Dedifferentiated amniotic fluid mesenchymal stem cell (primary cell): ENCODE measurements at regions not wholly inside any gene's neighbourhood (a gene's known extent, or its start where the extent isn't known, plus 50 kb on each side); places are given as distances from the start of the nearest gene placed in this dataset.

ENCODE experiments used
- DNase-seq: peaks from one replicate; pipeline ENCODE4 v3.0.0-alpha.2; 2016; ENCODE audit errors: extremely low spot score

DNA sequence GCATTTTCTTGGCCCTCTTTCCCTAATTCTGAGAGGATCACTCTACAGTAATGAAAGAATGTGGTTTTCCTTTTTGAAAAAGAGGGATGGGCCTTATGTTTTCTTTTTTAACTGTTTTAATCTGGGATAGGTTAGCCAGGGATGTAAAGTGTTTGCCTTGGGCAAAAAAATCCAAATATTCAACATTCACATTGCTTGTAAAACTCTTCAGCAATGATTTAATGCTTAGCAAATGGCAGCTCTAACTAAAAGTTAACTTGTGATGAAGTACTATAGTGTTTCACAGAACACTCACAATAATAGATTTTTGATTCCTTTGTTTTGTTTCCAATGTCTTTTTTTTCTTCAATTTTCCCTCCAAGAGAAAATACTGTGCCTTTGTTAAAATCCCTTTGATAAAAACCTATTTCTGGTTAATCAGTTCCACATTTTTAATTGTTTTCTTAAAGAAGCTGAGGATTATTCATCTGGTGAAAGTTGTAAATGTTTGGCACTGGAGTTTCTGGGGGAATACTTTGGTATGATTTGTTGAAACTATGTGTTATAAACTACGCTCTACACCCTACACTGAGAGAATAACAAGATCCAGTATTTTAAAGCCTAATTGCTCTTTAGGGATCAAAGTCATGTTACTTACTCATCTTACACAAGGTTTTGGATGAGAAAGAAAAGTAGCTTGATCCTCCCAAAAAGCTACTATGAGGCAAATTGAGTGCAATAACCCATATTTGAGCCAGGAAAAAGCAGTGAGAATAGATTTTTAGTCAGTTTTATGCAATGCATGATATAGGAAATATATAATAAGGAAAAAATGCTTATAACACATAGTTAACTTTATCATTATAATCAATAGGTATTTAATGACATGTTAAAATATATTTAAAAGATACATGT, 335.8 kb downstream of the EPHA7 start:
- no peak for DNase-seq

- DNase-seq, result no peak
Observed at GRCh38 chr6:93081901-93082300, 337.5 kb downstream of the EPHA7 start.

- DNase-seq, result no peak
Observed at GRCh38 chr6:93079061-93079460, 340.3 kb downstream of the EPHA7 start.

DNA sequence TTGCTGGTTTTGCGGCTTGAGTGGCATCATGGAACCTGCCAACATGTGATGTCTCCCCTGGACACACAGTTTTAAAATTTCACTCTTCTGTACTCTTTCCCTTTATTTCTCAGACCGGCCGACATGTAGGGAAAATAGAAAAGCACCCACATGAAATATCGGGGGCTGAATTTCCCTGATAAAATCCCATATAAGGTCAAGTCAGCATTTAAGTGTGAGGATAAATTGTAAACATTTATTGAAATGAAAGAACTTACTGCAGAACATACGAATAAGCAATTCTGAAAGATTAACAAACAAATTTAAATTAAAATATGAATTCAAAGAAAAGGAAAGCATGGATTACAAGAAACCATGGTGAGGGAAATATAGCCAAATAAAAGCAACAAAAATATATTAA, 345.5 kb downstream of the EPHA7 start:
- DNase-seq, result no peak

GRCh38 chr6:93069856-93070255, 349.5 kb downstream of the EPHA7 start:
- no peak for DNase-seq

DNA sequence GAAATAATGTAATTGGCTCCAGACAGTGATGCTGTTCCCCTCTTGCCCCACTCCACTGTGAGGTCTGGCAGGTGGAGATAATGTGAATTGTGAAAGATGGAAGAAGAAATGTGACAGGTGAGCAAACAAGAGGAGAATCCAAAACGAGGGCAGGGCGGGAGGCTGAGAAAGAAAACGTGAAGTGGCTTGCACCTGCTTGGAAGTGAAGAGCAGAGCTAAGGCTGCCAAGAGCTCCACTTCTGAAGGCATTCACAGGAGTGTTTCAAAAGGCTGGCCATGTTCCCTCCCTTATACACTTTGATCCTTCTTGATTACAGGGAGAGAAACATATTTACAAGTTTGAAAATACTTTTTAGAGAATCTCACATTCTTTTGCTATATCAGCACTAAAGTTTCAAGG, 359.4 kb downstream of the EPHA7 start:
- no peak for DNase-seq

- DNase-seq, result no peak
Observed at GRCh38 chr6:93057584-93057983, 361.8 kb downstream of the EPHA7 start.

DNA sequence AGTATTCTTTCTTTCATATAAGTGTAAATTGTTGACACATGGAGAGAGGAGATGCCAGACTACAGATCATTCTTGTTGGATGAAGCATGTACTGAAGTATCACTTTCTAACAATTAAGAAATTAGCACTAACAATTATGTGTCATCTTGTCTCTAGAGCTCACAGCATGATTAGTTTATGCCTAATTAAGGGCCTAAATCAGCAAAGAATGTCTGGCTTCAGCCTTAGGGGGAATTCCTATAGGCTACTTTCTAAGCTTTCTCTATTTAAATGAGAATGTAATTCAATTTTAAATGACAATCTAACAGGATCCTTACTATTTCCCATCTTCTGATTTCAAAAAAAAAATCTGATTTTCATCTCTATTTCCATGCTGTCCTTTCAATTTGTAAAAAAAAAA, 371.0 kb downstream of the EPHA7 start:
- DNase-seq, result no peak

DNA sequence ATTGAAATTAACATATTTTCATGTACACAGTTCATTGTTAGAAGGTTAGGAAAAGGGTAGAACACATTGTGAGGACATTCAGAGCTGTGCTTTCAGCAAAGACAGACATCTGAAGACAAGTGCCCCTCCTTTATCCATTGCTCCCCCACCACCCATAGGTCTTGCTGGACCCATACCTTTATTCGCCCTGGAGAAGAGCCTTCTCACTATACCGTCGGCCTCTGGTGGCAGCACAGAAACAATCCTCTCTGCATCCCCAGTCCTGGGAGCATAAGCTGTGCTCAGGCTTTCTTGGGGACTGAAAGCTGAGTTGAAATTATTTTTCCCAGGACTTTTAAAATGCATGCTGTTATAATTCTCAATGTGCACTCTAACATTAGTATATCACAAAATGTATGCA, 372.3 kb downstream of the EPHA7 start:
- DNase-seq, result no peak

DNA sequence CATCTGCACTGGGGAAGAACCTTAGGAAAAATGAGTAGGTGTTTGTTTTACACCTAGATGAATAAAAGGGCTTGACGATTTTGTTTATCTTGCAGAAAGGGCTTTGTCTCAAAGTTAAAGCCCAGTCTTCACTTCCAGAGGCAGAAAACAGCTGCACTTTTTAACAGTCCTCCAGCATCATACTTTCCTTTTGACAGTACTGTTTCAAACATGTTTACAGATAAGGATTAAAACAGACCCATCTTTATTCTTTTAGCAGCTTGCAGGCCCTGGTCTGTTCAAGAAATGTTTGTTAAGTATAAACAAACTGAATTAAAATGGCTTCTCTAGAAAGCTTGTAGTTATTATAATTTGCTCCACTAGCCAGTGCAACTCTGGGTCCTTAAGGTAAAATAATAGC, 374.2 kb downstream of the EPHA7 start:
- DNase-seq, result no peak

DNA sequence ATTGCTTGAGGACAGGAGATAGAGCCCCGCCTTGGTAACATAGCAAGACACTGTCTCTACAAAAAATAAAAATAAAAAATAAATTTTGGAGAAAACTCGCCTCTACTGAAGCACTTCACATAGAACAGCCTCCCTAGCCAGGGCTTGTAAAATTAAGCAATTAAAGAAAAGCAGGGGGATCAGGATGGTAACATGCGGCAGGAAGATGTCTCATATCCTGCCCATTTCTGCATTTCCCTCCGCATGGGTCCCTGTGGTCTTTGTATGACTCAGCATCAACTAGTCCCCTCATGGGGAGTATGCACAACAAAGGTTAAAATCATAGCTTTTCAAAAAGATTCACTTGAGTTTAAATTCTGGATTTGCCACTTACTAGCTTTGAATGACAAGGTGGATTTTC, 379.0 kb downstream of the EPHA7 start:
- DNase-seq, result no peak

DNA sequence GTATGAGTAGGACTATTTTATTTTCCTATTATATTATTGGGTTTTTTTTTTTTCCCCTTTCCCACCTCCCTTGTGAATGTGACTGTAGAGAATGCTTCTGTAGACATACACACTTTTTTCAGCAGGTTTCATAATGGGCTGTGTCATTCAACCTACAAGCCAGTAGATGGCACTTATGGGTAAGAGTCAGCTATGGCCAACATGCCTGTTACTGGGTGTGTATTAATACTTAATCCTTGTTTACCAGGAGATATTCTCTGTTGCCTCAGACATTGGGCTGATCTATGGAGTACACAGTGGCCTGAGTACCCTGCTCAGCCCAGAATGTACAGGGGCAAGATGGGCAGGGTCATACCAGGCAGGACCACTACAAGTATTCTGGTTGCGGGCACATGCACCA, 382.5 kb downstream of the EPHA7 start:
- DNase-seq, result no peak

- DNase-seq, result no peak
Observed at GRCh38 chr6:93035756-93036155, 383.6 kb downstream of the EPHA7 start.

- DNase-seq, result no peak
Observed at GRCh38 chr6:93021235-93021915, 398.0 kb downstream of the EPHA7 start.

DNA sequence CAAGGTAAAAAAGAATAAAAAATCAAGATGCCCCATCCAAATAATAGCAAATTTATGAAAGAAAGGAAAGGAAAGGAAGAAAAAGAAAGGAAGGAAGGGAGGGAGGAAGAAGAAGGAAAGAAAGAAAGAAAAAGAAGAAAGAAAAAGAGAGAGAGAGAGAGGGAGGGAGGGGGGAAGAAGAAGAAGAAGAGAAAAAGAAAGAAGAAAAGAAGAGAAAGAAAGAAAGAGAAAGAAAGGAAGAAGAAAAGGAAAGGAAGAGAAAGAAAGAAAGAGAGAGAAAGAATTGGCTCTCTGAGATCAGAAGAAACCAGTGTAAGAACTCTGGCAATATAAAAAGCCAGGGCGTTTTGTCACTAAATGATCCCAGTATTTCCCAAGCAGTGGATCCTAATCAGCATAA, 401.7 kb downstream of the EPHA7 start:
- DNase-seq, result no peak

DNA sequence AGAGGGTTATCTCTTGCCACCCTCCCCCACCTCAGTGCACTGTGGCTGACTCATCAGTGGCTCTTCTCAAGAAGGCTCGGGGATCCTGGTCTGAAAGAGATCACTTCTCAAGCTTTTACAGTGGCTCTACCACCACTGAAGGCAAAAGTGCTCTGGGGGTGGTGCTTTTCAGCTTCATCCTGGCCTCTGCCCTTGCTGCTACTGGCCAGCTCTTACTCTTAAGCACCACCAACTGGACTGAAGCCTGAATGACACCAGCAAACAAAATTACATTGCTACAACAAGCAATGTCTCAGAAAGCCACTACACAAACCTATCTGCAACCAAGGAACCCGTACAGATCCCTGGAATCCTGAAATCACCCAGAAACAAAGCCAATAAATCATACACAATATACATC, 402.1 kb downstream of the EPHA7 start:
- no peak for DNase-seq

- no peak for DNase-seq
Observed at GRCh38 chr6:93013054-93013453, 406.3 kb downstream of the EPHA7 start.

DNA sequence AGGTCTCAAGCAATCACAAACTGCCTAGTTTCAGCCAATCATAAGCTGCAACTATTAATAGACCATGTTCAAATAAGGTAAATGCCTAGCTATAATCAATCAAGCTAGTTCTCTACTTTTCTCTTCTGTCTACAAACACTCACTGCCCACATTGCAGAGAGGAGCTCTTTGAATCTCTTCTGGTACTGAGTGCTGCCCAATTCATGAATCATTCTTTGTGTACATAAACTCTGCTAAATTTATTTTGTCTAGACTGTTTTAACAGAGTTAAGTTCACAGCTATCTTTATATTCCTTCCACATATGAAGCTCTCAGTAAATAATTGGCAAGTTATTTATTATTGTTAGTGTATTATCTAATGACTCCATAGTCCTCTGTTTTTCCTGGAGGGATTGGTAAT, 411.0 kb downstream of the EPHA7 start:
- DNase-seq, result no peak

- no peak for DNase-seq
Observed at GRCh38 chr6:92989656-92990055, 429.7 kb downstream of the EPHA7 start.

DNA sequence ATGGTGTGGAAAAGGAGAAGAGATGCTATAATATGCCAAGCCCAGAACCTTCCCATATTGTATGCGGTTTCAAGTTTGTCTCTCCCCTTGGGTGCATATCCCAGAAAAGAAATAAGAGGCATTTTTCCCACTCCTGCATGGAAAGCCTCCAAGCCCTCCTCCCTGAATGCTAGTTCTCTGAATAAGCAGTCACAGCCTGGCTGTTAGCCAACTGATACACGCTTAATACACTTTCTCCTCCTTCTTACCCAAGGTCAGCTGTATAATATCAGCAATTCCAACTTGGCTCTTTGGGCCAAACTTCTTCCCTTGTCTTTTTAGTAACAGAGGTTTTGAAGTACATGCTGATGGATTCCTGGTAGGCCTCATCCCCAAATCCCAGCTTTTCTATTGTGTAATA, 440.1 kb downstream of the EPHA7 start:
- DNase-seq, result no peak

DNA sequence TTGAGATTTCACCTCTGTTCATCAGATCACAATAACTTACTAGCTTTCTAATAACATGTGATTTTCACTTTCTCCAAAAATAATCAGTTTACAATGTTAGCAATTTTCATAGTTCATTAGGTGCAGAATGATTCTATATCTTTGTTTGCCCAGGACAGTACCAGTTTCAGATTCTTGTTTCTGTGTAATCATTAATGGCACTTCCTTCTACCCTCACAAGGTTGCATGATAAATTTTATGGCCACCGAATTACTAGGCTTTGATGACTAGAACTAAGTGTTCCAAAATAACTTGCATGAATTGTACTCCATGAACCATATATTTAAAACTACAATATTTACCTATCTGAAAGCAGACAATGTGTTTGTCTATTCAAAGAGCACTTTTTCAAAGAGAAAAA, 442.3 kb downstream of the EPHA7 start:
- DNase-seq, result no peak

GRCh38 chr6:92967362-92967761, 452.0 kb downstream of the EPHA7 start:
- DNase-seq, result no peak

DNA sequence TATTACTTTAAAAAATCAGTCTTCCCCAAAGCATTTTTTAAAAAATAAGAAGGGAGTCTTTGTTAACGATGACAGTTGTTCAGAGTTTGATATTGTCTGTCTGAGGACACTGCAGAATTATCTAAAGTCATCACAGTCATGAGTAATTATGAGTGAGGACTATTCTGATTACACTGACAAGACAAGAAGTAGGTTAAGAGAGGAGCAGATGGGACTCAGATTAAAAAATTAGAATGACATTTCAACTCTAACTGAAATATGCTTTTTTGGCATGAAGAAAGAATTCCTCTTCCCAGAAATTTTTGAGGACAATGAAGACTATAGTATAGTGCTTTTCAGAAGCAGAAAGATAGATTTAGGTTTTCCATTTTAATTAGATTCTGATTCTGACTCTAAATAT, 456.5 kb downstream of the EPHA7 start:
- no peak for DNase-seq
